ENCODE measurements at regions not wholly inside any gene's neighbourhood (a gene's known extent, or its start where the extent isn't known, plus 50 kb on each side); places are given as distances from the start of the nearest gene placed in this dataset.
"Not testable (repeated sequence)": the region's sequence is repeated elsewhere in the genome, so short reads cannot be mapped to it uniquely, and the experiment has no call there.

GRCh38 chr9:78383130-78383529 is 86.2 kb downstream of the PSAT1 start:
- no peak for DNase-seq

GRCh38 chr9:78386348-78386747 is 89.4 kb downstream of the PSAT1 start:
- no peak for DNase-seq

- DNase-seq: no peak
Measured at GRCh38 chr9:78386773-78387172, 89.8 kb downstream of the PSAT1 start.

DNA sequence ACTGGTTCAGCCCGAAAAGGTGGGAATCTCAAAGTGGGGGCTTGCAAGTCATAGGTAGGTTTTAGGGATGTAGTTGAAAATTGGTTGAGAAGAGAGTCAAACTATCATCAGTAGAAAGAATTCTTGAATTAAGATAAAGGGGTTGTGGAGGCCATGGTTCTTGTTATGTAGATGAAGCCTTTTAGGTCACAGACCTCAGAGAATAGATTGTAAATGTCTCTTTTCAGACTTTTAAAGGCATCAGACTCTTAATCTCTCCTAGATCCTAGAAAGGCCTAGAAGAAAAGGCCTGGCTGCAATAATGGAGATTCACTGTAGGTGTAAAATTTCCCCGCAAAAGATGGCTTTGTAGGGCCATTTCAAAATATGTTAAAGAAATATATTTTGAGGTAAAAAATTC is 96.4 kb downstream of the PSAT1 start:
- DNase-seq: no peak

- no peak for DNase-seq
Measured at GRCh38 chr9:78393932-78394331, 97.0 kb downstream of the PSAT1 start.

- DNase-seq: no peak
Measured at GRCh38 chr9:78396087-78396486, 99.2 kb downstream of the PSAT1 start.

DNA sequence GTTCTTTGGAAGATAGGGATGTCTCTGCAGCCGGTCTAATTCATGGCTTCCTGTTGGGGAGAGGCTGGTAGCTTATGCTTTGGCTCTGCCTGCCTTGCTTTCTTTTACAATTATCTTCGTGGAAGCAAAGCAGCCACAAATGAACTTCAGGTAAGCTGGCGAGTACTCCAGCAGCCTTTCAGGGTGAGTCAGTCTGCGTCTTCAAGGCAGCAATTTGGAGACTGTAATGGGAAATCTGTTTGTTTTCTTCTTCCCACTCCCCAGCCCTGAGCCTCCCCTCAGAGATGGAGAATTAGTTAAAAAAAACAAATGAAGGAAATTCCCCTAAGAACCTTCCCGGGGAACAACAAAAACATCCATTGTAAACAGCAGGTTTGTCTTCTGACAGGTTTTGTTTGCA is 100.1 kb downstream of the PSAT1 start:
- DNase-seq: no peak

DNA sequence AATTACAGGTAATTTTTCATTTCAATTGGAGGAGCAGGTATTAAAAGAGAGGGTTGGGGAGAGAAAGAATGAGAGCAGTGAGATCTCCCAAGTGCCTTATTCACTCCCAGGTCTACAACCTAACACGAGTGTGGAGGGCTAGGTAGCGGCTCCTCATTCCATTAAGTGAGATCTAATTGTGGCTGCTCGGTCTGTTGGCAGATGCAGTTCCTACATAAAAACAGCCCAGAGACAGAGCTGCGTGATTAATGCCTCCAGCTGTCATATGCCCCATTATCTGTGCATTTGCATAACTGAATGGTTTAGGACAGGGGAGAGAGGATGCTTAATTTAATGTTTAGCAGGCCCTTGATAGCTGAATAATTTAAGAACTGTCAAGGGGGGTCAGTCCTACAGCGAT is 100.5 kb downstream of the PSAT1 start:
- DNase-seq: no peak

- DNase-seq: no peak
Measured at GRCh38 chr9:78399153-78399552, 102.2 kb downstream of the PSAT1 start.

DNA sequence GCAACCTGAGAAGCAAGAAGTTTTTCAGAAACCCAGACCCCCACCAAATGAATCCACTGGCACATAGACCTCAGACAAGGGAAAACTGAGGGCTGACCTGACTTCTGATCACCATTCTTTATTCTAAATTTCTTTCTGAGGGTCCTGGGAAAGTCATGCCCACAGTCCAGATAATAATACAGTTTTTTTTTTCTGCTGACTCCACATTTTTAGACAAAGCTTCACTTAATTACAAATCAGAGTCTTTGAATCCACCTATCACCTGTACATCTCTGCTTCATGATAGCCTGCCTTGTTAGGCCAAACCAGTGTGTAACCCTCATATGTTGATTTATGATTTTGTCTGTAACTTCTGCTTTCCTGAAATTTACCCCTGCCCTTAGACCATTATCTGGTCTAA is 103.6 kb downstream of the PSAT1 start:
- DNase-seq: no peak

- no peak for DNase-seq
Measured at GRCh38 chr9:78405461-78405860, 108.5 kb downstream of the PSAT1 start.

- DNase-seq: no peak
Measured at GRCh38 chr9:78406146-78406545, 109.2 kb downstream of the PSAT1 start.

- no peak for DNase-seq
Measured at GRCh38 chr9:78406933-78407332, 110.0 kb downstream of the PSAT1 start.

GRCh38 chr9:78407636-78408312 is 110.8 kb downstream of the PSAT1 start:
- no peak for DNase-seq

DNA sequence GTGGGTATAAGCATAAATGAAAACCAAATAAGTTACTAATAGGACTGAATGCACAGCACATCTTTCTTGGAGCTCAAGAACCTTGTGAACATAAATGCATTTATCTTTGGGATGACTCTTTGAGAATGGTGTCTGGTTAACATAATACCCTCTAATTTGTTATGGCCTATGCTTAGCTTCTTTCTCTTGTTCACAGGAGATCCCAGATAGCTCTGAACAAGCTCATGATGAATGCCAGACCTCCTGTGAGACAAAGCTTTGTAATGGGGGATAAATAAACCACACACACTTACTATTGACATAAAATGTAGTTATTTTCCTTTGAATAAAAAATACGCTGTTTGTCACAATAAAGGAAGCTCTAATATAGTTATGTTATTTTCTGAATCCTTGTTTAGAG is 111.5 kb downstream of the PSAT1 start:
- DNase-seq: no peak

GRCh38 chr9:78409928-78410510 is 113.1 kb downstream of the PSAT1 start:
- DNase-seq: not testable (repeated sequence)

- DNase-seq: no peak
Measured at GRCh38 chr9:78422309-78422708, 125.4 kb downstream of the PSAT1 start.

GRCh38 chr9:78424299-78424698 is 127.4 kb downstream of the PSAT1 start:
- no peak for DNase-seq

DNA sequence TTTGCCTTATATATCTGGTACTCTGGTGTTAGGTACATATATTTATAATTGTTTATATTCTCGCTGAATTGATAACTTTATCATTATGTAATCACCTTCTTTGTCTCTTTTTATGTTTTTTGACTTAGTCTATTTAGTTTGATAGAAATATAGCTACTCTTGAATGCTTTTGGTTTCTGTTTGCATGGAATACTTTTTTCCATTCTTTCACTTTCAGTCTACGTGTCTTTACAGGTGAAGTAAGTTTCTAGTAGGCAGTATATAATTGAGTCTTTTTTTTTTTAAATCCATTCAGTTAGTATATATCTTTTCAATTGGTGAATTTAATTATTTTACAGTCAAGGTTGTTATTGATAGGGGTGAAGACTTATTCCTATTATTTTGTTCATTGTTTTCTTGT is 131.7 kb downstream of the PSAT1 start:
- no peak for DNase-seq

GRCh38 chr9:78430387-78430786 is 133.5 kb downstream of the PSAT1 start:
- no peak for DNase-seq

DNA sequence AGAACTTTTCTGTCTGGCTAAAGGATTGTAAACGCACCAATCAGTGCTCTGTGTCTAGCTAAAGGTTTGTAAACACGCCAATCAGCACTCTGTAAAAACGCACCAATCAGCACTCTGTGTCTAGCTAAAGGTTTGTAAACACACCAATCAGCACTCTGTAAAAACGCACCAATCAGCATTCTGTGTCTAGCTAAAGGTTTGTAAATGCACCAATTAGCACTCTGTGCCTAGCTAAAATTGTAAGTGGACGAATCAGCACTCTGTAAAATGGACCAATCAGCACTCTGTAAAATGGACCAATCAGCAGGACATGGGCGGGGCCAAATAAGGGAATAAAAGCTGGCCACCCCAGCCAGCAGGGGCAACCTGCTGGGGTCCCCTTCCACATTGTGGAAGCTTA is 134.1 kb downstream of the PSAT1 start:
- DNase-seq: not testable (repeated sequence)

GRCh38 chr9:78436873-78437272 is 139.9 kb downstream of the PSAT1 start:
- DNase-seq: no peak

DNA sequence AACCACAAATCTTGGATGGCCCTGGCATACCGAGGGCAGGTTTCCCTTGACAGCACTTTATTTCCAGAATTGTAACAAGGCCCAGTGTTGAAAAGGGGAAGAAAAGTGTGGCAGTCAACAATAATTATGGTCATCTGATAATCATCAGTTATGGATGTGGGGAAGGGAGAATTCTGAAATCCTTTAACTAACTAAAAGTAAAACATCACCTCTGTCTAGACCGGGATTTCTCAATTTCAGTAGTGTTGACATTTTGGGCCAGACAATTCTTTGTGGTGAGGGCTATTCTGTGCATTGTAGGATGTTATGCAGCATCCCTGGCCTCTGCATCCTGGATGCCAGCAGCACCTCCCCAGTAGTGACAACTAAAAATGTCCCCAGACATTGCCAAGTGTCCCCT is 140.4 kb downstream of the PSAT1 start:
- DNase-seq: no peak

DNA sequence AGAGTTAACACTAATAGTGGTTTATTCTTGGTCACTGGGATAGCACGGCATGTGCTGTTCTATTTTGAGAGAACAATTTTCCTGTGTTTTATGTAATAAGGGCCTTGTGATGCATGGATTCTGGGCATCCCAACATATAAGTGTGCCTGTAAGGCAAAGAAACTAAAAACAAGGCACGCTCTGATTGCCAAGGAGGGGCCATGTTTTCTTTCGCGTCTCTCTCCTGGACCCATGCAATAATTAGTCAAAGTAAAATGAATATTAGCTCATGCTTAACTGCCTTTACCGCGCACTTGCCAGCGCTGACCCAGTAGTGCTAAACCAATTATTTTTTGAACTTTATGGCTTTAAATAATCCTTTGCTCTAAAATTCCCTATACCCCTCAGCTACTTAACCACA is 140.9 kb downstream of the PSAT1 start:
- DNase-seq: no peak

DNA sequence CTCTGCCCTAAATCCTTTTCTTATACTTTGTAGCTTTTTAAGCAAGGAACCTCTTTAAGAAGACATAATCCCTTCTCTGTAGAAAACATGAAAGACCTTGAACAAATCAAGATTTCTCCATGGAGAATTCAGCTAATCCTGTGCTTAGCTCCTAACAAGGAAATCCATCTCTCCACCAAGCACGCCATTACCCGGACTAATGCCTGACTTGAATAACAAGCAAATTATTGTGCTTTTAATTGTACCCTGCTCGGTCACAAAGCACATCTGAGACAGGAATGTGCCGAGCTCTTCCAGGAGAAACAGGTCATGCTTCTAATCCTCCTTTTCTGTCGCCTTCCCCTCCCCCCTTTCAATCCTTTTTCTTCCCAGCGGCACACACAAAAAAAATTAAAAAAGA is 141.3 kb downstream of the PSAT1 start:
- DNase-seq: no peak

Data from CD4-positive, alpha-beta T cell treated with Interleukin-17A for 4 hours (primary cell).